Fibroblast of lung (primary cell): ENCODE measurements at regions not wholly inside any gene's neighbourhood (a gene's known extent, or its start where the extent isn't known, plus 50 kb on each side); places are given as distances from the start of the nearest gene placed in this dataset.

Source experiments
- CTCF ChIP-seq, 2 donors: IDR thresholded peaks in 1 of 2; conservative IDR thresholded peaks in 1 of 2; 1 replicate in 1 of 2; 2 replicates in 1 of 2; pipeline ENCODE4 v1.5.1; 2011 to 2012; ENCODE audit warnings: low read length in 2 of 2, control low read depth in 1 of 2, inconsistent platforms in 1 of 2, low read depth in 1 of 2, mild to moderate bottlenecking in 1 of 2
- EZH2 ChIP-seq: IDR thresholded peaks from 2 replicates; pipeline ENCODE4 v1.5.1; 2012; ENCODE audit warnings: low read length, control low read depth, mild to moderate bottlenecking; ENCODE audit errors: missing control alignments

GRCh38 chr12:131271724-131272123 is 318.0 kb downstream of the ADGRD1 start:
- TF ChIP-seq CTCF (conservative IDR thresholded peaks at IDR 0.05 in 1 of 2, IDR thresholded peaks at IDR 0.05 in 1 of 2; ENCODE audit: low read depth in 1 of 2, low read length in 2 of 2) (no peak), EZH2 (no peak)
